ENCODE measurements at regions not wholly inside any gene's neighbourhood (a gene's known extent, or its start where the extent isn't known, plus 50 kb on each side); places are given as distances from the start of the nearest gene placed in this dataset.

DNA sequence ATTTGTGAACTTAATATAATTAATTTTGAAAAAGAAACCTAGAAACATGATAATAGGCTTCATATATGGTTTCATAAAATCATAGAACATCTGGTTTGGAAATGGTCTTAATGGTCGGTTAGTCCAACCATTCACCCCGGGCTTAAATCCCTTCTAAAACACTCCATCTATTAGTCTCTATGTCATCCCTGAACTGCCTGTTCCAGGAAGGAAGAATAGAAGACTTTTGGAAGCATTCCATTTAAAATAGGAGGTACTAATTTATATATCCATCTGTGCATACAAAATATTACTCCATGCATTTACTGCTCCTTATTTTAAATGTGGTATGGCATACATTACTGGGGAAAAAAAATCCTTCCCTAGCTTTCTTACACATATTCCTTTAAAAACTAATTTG lies 262.2 kb upstream of the DDX53 start:
- TF ChIP-seq POLR2A (IDR thresholded peaks at IDR 0.05; ENCODE audit: low read depth) (no peak), EP300 (IDR thresholded peaks at IDR 0.05) (no peak)
- TF ChIP-seq, protein P1, sequence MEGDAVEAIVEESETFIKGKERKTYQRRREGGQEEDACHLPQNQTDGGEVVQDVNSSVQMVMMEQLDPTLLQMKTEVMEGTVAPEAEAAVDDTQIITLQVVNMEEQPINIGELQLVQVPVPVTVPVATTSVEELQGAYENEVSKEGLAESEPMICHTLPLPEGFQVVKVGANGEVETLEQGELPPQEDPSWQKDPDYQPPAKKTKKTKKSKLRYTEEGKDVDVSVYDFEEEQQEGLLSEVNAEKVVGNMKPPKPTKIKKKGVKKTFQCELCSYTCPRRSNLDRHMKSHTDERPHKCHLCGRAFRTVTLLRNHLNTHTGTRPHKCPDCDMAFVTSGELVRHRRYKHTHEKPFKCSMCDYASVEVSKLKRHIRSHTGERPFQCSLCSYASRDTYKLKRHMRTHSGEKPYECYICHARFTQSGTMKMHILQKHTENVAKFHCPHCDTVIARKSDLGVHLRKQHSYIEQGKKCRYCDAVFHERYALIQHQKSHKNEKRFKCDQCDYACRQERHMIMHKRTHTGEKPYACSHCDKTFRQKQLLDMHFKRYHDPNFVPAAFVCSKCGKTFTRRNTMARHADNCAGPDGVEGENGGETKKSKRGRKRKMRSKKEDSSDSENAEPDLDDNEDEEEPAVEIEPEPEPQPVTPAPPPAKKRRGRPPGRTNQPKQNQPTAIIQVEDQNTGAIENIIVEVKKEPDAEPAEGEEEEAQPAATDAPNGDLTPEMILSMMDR (IDR thresholded peaks at IDR 0.05) = no peak

Measured in esophagus muscularis mucosa (tissue), 4 donors.